Activated CD4-positive, alpha-beta memory T cell treated with anti-CD3 and anti-CD28 coated beads, Interleukin-2, amount 10 ng/mL, durations not matched to agents 7 days and 5 days (primary cell): ENCODE measurements at regions not wholly inside any gene's neighbourhood (a gene's known extent, or its start where the extent isn't known, plus 50 kb on each side); places are given as distances from the start of the nearest gene placed in this dataset.
"Not testable (repeated sequence)": the region's sequence is repeated elsewhere in the genome, so short reads cannot be mapped to it uniquely, and the experiment has no call there.

ENCODE experiments used
- CTCF ChIA-PET: fragments of 350-600 bp; sonication (Branson Sonifier 250); formaldehyde crosslinking; loops from one replicate; lab custom pipeline; 2021; ENCODE audit warnings: antibody characterized with exemption, inconsistent platforms; lab: Charles Lee
- POLR2A ChIA-PET: fragments of 350-600 bp; sonication (Branson Sonifier 250); formaldehyde crosslinking; loops from one replicate; lab custom pipeline; 2021; ENCODE audit warnings: antibody characterized with exemption; lab: Charles Lee
- DNase-seq: peaks from one replicate; pipeline ENCODE4 v3.0.0-alpha.2; 2020
- H3K27ac Mint-ChIP-seq: one replicate; pipeline ENCODE4 v1.8.0; 2021; ENCODE audit warnings: mild to moderate bottlenecking, mixed read lengths
- H3K27me3 Mint-ChIP-seq: one replicate; pipeline ENCODE4 v1.8.0; 2021; ENCODE audit warnings: mixed read lengths
- H3K36me3 Mint-ChIP-seq: one replicate; pipeline ENCODE4 v1.8.0; 2021; ENCODE audit warnings: low read depth, mixed read lengths
- H3K4me1 Mint-ChIP-seq: one replicate; pipeline ENCODE4 v1.8.0; 2021; ENCODE audit warnings: mixed read lengths
- H3K4me3 Mint-ChIP-seq: one replicate; pipeline ENCODE4 v1.8.0; 2021; ENCODE audit warnings: mild to moderate bottlenecking, mixed read lengths
- H3K9me3 Mint-ChIP-seq: one replicate; pipeline ENCODE4 v1.8.0; 2021; ENCODE audit warnings: mixed read lengths

GRCh38 chr16:63633706-63634445 lies 1488.0 kb downstream of the CDH11 start:
- H3K27me3 Mint-ChIP-seq, H3K36me3 Mint-ChIP-seq, DNase-seq, POLR2A ChIA-PET, CTCF ChIA-PET, H3K4me1 Mint-ChIP-seq, H3K27ac Mint-ChIP-seq, H3K4me3 Mint-ChIP-seq: not testable (repeated sequence)
- H3K9me3 Mint-ChIP-seq = peaks cover 17% of the 10 kb centered on the region

GRCh38 chr16:63629272-63629671 lies 1492.6 kb downstream of the CDH11 start:
- Mint-ChIP-seq H3K36me3 (no peaks in the 10 kb centered on the region), H3K27me3 (no peaks in the 10 kb centered on the region), H3K9me3 (peaks cover 7% of the 10 kb centered on the region), H3K4me1 (no peaks in the 10 kb centered on the region), H3K4me3 (no peak overlapping the region), H3K27ac (no peak overlapping the region)
- DNase-seq = no peak
- CTCF ChIA-PET = no interaction called here
- POLR2A ChIA-PET = no interaction called here

- Mint-ChIP-seq H3K9me3 (peaks cover 7% of the 10 kb centered on the region), H3K4me1 (no peaks in the 10 kb centered on the region), H3K27me3 (no peaks in the 10 kb centered on the region), H3K27ac (no peak overlapping the region), H3K4me3 (no peak overlapping the region), H3K36me3 (no peaks in the 10 kb centered on the region)
- no peak for DNase-seq
- ChIA-PET POLR2A (no interaction called here), CTCF (no interaction called here)
These were observed 1493.1 kb downstream of the CDH11 start for GRCh38 chr16:63628812-63629211.

- Mint-ChIP-seq H3K9me3 (peaks cover 4% of the 10 kb centered on the region), H3K27ac (no peak overlapping the region), H3K4me3 (no peak overlapping the region), H3K4me1 (no peaks in the 10 kb centered on the region), H3K36me3 (no peaks in the 10 kb centered on the region), H3K27me3 (no peaks in the 10 kb centered on the region)
- ChIA-PET CTCF (no interaction called here), POLR2A (no interaction called here)
- DNase-seq = no peak
These were observed 1496.7 kb downstream of the CDH11 start for GRCh38 chr16:63625126-63625525.

GRCh38 chr16:63623551-63624039 lies 1498.3 kb downstream of the CDH11 start:
- no peaks in the 10 kb centered on the region for H3K27me3 Mint-ChIP-seq
- peaks cover 5% of the 10 kb centered on the region for H3K9me3 Mint-ChIP-seq
- POLR2A ChIA-PET = no interaction called here
- no peaks in the 10 kb centered on the region for H3K4me1 Mint-ChIP-seq
- H3K27ac Mint-ChIP-seq = no peak overlapping the region
- no peak for DNase-seq
- no peak overlapping the region for H3K4me3 Mint-ChIP-seq
- H3K36me3 Mint-ChIP-seq = no peaks in the 10 kb centered on the region
- CTCF ChIA-PET = no interaction called here

GRCh38 chr16:63618896-63619485 lies 1502.9 kb downstream of the CDH11 start:
- H3K27me3 Mint-ChIP-seq = no peaks in the 10 kb centered on the region
- peaks cover 15% of the 10 kb centered on the region for H3K9me3 Mint-ChIP-seq
- CTCF ChIA-PET = no interaction called here
- H3K4me1 Mint-ChIP-seq = no peaks in the 10 kb centered on the region
- H3K27ac Mint-ChIP-seq = no peak overlapping the region
- POLR2A ChIA-PET = no interaction called here
- H3K36me3 Mint-ChIP-seq = no peaks in the 10 kb centered on the region
- H3K4me3 Mint-ChIP-seq = no peak overlapping the region
- no peak for DNase-seq

GRCh38 chr16:63617990-63618763 lies 1503.7 kb downstream of the CDH11 start:
- H3K27ac Mint-ChIP-seq = no peak overlapping the region
- peaks cover 17% of the 10 kb centered on the region for H3K9me3 Mint-ChIP-seq
- POLR2A ChIA-PET = no interaction called here

GRCh38 chr16:63617047-63617989 lies 1504.5 kb downstream of the CDH11 start:
- CTCF ChIA-PET = no interaction called here
- no peak for DNase-seq
- Mint-ChIP-seq H3K36me3 (no peaks in the 10 kb centered on the region), H3K4me1 (no peaks in the 10 kb centered on the region), H3K27me3 (no peaks in the 10 kb centered on the region), H3K9me3 (peaks cover 19% of the 10 kb centered on the region), H3K4me3 (no peak overlapping the region), H3K27ac (no peak overlapping the region)
- POLR2A ChIA-PET = no interaction called here

More at GRCh38 chr16:63617990-63618763, 1503.7 kb downstream of the CDH11 start:
- no peaks in the 10 kb centered on the region for H3K4me1 Mint-ChIP-seq
- no peak overlapping the region for H3K4me3 Mint-ChIP-seq
- H3K27me3 Mint-ChIP-seq = no peaks in the 10 kb centered on the region
- no peak for DNase-seq
- no peaks in the 10 kb centered on the region for H3K36me3 Mint-ChIP-seq
- CTCF ChIA-PET = no interaction called here

- DNase-seq = no peak
- H3K4me3 Mint-ChIP-seq = no peak overlapping the region
- H3K4me1 Mint-ChIP-seq = no peaks in the 10 kb centered on the region
- H3K9me3 Mint-ChIP-seq = peaks cover 25% of the 10 kb centered on the region
- ChIA-PET POLR2A (no interaction called here), CTCF (no interaction called here)
- no peak overlapping the region for H3K27ac Mint-ChIP-seq
- no peaks in the 10 kb centered on the region for H3K27me3 Mint-ChIP-seq
- H3K36me3 Mint-ChIP-seq = no peaks in the 10 kb centered on the region
These were observed 1507.4 kb downstream of the CDH11 start for GRCh38 chr16:63614429-63614828.

- H3K4me3 Mint-ChIP-seq = no peak overlapping the region
- POLR2A ChIA-PET = no interaction called here
These were observed 1508.2 kb downstream of the CDH11 start for GRCh38 chr16:63613701-63614100.

GRCh38 chr16:63612462-63613227 lies 1509.2 kb downstream of the CDH11 start:
- H3K27me3 Mint-ChIP-seq = no peaks in the 10 kb centered on the region
- ChIA-PET POLR2A (no interaction called here), CTCF (no interaction called here)
- no peaks in the 10 kb centered on the region for H3K36me3 Mint-ChIP-seq
- no peak overlapping the region for H3K4me3 Mint-ChIP-seq
- H3K9me3 Mint-ChIP-seq = peaks cover 23% of the 10 kb centered on the region
- no peak overlapping the region for H3K27ac Mint-ChIP-seq
- DNase-seq = no peak
- H3K4me1 Mint-ChIP-seq = no peaks in the 10 kb centered on the region

More at GRCh38 chr16:63613701-63614100, 1508.2 kb downstream of the CDH11 start:
- Mint-ChIP-seq H3K4me1 (no peaks in the 10 kb centered on the region), H3K36me3 (no peaks in the 10 kb centered on the region), H3K9me3 (peaks cover 25% of the 10 kb centered on the region), H3K27me3 (no peaks in the 10 kb centered on the region), H3K27ac (no peak overlapping the region)
- no peak for DNase-seq
- CTCF ChIA-PET = no interaction called here

GRCh38 chr16:63606778-63607177 lies 1515.1 kb downstream of the CDH11 start:
- H3K4me1 Mint-ChIP-seq = no peaks in the 10 kb centered on the region
- CTCF ChIA-PET = no interaction called here
- peaks cover 18% of the 10 kb centered on the region for H3K9me3 Mint-ChIP-seq
- H3K4me3 Mint-ChIP-seq = no peak overlapping the region
- POLR2A ChIA-PET = no interaction called here
- H3K27ac Mint-ChIP-seq = no peak overlapping the region
- DNase-seq = no peak
- no peaks in the 10 kb centered on the region for H3K27me3 Mint-ChIP-seq
- H3K36me3 Mint-ChIP-seq = no peaks in the 10 kb centered on the region
